NB4 (cell line): ENCODE measurements at regions not wholly inside any gene's neighbourhood (a gene's known extent, or its start where the extent isn't known, plus 50 kb on each side); places are given as distances from the start of the nearest gene placed in this dataset.

ENCODE experiments used
- DNase-seq: peaks from one replicate; pipeline ENCODE4 v3.0.0; 2010; ENCODE audit warnings: low read depth
- H3K4me3 ChIP-seq: one replicate; pipeline ENCODE4 v1.5.1; 2011; ENCODE audit warnings: mild to moderate bottlenecking, low read depth, low read length, moderate library complexity
- MAX ChIP-seq: IDR thresholded peaks from 2 replicates; pipeline ENCODE4 v1.6.1; 2011; ENCODE audit warnings: low read depth, low read length
- MYC ChIP-seq: IDR thresholded peaks from 2 replicates; pipeline ENCODE4 v1.6.1; 2011; ENCODE audit warnings: low read depth, low read length
- POLR2A ChIP-seq: IDR thresholded peaks from 2 replicates; pipeline ENCODE4 v1.6.1; 2011; ENCODE audit warnings: mild to moderate bottlenecking; ENCODE audit not compliant: insufficient read length; ENCODE audit errors: extremely low read depth
- TF ChIP-seq, protein P1 (sequence below): IDR thresholded peaks from one replicate; pipeline ENCODE4 v1.5.1; 2012; ENCODE audit warnings: low read depth, low read length

DNA sequence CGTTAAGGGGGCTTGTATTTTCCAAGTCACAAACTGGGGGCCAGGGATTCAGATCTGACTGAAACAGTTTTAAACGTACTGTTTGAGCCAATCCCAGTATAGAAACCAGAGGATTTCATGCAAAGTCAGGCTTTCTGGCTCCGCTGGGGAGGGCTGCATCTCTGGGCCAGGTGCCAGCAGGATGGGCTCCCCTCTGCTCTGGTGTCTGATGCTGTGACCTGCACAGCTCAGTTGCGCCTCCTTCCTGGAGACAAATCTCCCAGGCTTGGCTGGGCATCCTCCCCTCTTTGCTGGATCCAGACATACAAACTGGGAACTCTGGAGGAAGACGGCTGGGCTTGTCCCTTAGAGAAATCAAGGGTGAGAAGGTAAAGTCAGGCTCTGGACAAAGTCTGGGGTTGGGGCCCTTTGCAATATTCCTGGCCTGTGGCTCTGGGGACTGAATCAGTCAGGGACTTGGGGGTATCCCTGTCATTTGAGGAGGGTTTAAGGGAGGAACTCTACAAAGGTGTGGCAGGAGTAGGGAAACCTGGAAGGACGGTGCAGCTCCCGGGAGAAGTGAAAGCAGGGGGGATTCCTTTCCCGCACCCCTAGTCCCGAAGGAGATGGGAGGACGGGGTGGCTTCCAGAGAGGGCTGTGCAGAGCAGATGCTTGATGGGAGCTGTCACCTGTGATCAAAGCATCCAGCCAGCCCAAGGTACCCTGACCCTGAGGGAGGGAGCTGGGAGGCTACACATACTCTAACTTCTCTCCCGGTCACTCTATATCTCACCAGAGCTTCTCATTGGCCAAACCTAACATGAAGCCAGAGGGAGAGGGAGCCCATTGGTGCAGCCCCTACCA, 114.8 kb upstream of the ATP2B2 start:
- no peak for DNase-seq
- no peak overlapping the region for H3K4me3 ChIP-seq
- TF ChIP-seq, protein P1, sequence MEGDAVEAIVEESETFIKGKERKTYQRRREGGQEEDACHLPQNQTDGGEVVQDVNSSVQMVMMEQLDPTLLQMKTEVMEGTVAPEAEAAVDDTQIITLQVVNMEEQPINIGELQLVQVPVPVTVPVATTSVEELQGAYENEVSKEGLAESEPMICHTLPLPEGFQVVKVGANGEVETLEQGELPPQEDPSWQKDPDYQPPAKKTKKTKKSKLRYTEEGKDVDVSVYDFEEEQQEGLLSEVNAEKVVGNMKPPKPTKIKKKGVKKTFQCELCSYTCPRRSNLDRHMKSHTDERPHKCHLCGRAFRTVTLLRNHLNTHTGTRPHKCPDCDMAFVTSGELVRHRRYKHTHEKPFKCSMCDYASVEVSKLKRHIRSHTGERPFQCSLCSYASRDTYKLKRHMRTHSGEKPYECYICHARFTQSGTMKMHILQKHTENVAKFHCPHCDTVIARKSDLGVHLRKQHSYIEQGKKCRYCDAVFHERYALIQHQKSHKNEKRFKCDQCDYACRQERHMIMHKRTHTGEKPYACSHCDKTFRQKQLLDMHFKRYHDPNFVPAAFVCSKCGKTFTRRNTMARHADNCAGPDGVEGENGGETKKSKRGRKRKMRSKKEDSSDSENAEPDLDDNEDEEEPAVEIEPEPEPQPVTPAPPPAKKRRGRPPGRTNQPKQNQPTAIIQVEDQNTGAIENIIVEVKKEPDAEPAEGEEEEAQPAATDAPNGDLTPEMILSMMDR, result no peak
- TF ChIP-seq MYC (no peak), MAX (no peak), POLR2A (no peak)

DNA sequence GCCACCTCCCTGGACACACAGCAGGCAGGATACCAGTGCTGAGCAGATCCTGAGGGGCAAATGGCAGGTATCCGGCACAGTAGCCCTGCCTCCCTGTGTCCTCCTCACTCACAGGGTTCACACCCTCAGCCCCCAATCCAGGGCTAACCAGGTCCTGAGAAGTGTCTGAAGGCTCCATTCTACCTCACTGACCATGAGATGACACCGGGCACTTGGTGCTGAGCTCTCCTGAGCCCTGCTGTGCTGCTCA, 115.4 kb upstream of the ATP2B2 start:
- no peak overlapping the region for H3K4me3 ChIP-seq
- TF ChIP-seq MYC (no peak), MAX (no peak), POLR2A (no peak)
- TF ChIP-seq, protein P1, result no peak

GRCh38 chr3:10623578-10624275, 118.3 kb upstream of the ATP2B2 start:
- TF ChIP-seq MAX (no peak), MYC (no peak), POLR2A (no peak)
- TF ChIP-seq, protein P1, result no peak
- no peak overlapping the region for H3K4me3 ChIP-seq
- DNase-seq, result peak; percentile 26

More for the DNA sequence above, 115.4 kb upstream of the ATP2B2 start:
- DNase-seq, result no peak

GRCh38 chr3:10625323-10625722, 119.9 kb upstream of the ATP2B2 start:
- no peak overlapping the region for H3K4me3 ChIP-seq
- TF ChIP-seq MYC (no peak), MAX (no peak), POLR2A (no peak)
- TF ChIP-seq, protein P1, result no peak
- DNase-seq, result no peak

GRCh38 chr3:10627884-10628572, 122.6 kb upstream of the ATP2B2 start:
- TF ChIP-seq, protein P1, result no peak
- no peak for DNase-seq
- no peak overlapping the region for H3K4me3 ChIP-seq
